LNCAP (cell line): ENCODE measurements at regions not wholly inside any gene's neighbourhood (a gene's known extent, or its start where the extent isn't known, plus 50 kb on each side); places are given as distances from the start of the nearest gene placed in this dataset.

Source experiments
- CTCF ChIP-seq: fragments of 450-650 bp; IDR thresholded peaks from 2 replicates; pipeline ENCODE4 v1.5.1; 2017; ENCODE audit warnings: mild to moderate bottlenecking

- TF ChIP-seq CTCF: no peak
These were observed 175.6 kb downstream of the OTUD1 start for GRCh38 chr10:23614483-23614882.

- no peak for TF ChIP-seq CTCF
These were observed 191.5 kb downstream of the OTUD1 start for GRCh38 chr10:23630376-23630775.

GRCh38 chr10:23630885-23631284 is 192.0 kb downstream of the OTUD1 start:
- TF ChIP-seq CTCF: no peak

GRCh38 chr10:23643111-23643780 is 204.4 kb downstream of the OTUD1 start:
- TF ChIP-seq CTCF: no peak

GRCh38 chr10:23648618-23649017 is 209.7 kb downstream of the OTUD1 start:
- no peak for TF ChIP-seq CTCF

GRCh38 chr10:23656735-23657134 is 217.9 kb downstream of the OTUD1 start:
- TF ChIP-seq CTCF: peak; percentile 75

GRCh38 chr10:23657677-23658076 is 218.8 kb downstream of the OTUD1 start:
- TF ChIP-seq CTCF: no peak

GRCh38 chr10:23675585-23675984 is 236.7 kb downstream of the OTUD1 start:
- TF ChIP-seq CTCF: no peak
